Prostate gland (tissue), 2 donors: ENCODE measurements at regions not wholly inside any gene's neighbourhood (a gene's known extent, or its start where the extent isn't known, plus 50 kb on each side); places are given as distances from the start of the nearest gene placed in this dataset.

Experiments
- POLR2A ChIP-seq: fragments of 450-650 bp; IDR thresholded peaks from one replicate; pipeline ENCODE4 v1.6.1; 2016; ENCODE audit warnings: antibody characterized with exemption, mild to moderate bottlenecking
- POLR2AphosphoS5 ChIP-seq: sonication (generic); formaldehyde crosslinking; IDR thresholded peaks from one replicate; pipeline ENCODE4 v1.6.1; 2017; ENCODE audit warnings: antibody characterized with exemption
- TF ChIP-seq, protein P1 (sequence below), 4 experiments: fragments of 200-600 bp in 2 of 4; fragments of 450-650 bp in 2 of 4; sonication (generic) in 2 of 4; IDR thresholded peaks; 1 replicate in 3 of 4; 2 replicates in 1 of 4; pipeline ENCODE4 v1.5.1; 2016 to 2019; ENCODE audit warnings: antibody characterized with exemption in 4 of 4, mild to moderate bottlenecking in 2 of 4, moderate library complexity in 2 of 4

DNA sequence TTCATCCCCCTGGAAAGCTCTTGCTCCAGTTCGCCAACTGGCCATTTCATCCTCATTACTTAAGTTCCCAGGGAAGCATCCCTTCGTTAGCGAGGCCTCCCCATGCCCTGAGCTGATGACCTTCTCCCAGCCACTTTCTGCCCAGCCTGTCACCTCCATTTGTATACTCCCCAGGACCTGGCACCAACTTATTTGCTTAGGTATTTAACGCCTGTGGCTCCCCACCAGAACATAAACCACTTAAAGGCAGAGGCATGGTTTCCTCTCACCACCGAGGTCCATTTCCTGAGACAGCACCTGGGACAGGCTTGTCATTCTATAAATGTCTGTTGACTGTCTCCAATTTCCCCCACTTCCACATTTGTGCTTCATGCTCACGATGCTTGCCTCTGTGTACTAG is 189.0 kb downstream of the ZNF621 start:
- TF ChIP-seq POLR2A = no peak
- TF ChIP-seq, protein P1, sequence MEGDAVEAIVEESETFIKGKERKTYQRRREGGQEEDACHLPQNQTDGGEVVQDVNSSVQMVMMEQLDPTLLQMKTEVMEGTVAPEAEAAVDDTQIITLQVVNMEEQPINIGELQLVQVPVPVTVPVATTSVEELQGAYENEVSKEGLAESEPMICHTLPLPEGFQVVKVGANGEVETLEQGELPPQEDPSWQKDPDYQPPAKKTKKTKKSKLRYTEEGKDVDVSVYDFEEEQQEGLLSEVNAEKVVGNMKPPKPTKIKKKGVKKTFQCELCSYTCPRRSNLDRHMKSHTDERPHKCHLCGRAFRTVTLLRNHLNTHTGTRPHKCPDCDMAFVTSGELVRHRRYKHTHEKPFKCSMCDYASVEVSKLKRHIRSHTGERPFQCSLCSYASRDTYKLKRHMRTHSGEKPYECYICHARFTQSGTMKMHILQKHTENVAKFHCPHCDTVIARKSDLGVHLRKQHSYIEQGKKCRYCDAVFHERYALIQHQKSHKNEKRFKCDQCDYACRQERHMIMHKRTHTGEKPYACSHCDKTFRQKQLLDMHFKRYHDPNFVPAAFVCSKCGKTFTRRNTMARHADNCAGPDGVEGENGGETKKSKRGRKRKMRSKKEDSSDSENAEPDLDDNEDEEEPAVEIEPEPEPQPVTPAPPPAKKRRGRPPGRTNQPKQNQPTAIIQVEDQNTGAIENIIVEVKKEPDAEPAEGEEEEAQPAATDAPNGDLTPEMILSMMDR (IDR thresholded peaks at IDR 0.05) = no peak
- no peak for TF ChIP-seq POLR2AphosphoS5
